ENCODE measurements at regions not wholly inside any gene's neighbourhood (a gene's known extent, or its start where the extent isn't known, plus 50 kb on each side); places are given as distances from the start of the nearest gene placed in this dataset.
"Not testable (repeated sequence)": the region's sequence is repeated elsewhere in the genome, so short reads cannot be mapped to it uniquely, and the experiment has no call there.

GRCh38 chr4:137901114-137901513 is 341.0 kb downstream of the SLC7A11 start:
- no peak overlapping the region for H3K4me3 ChIP-seq (replicated peaks; ENCODE audit: insufficient read depth, low read length)
- no peak overlapping the region for H3K27ac ChIP-seq (replicated peaks)
- no peak for DNase-seq (ENCODE audit: low read depth in 1 of 2, low spot score in 1 of 2)
- no peak for TF ChIP-seq POLR2AphosphoS5 (IDR thresholded peaks at IDR 0.05; ENCODE audit: low read depth)
- no peak for TF ChIP-seq GABPA (IDR thresholded peaks at IDR 0.05; ENCODE audit: low read depth)
- TF ChIP-seq CTCF (IDR thresholded peaks at IDR 0.05; ENCODE audit: insufficient read depth, low read length) = no peak
- no peak for TF ChIP-seq REST (IDR thresholded peaks at IDR 0.05; ENCODE audit: insufficient replicate concordance, low read depth)
- TF ChIP-seq SPI1 (IDR thresholded peaks at IDR 0.05; ENCODE audit: borderline replicate concordance, low read depth) = no peak
- H3K27me3 ChIP-seq (ENCODE audit: insufficient read depth, poor library complexity, severe bottlenecking) = no peaks in the 10 kb centered on the region

- no peak overlapping the region for H3K4me3 ChIP-seq (replicated peaks; ENCODE audit: insufficient read depth, low read length)
- no peak for DNase-seq (ENCODE audit: low read depth in 1 of 2, low spot score in 1 of 2)
- TF ChIP-seq POLR2AphosphoS5 (IDR thresholded peaks at IDR 0.05; ENCODE audit: low read depth) (no peak), REST (IDR thresholded peaks at IDR 0.05; ENCODE audit: insufficient replicate concordance, low read depth) (no peak), CTCF (IDR thresholded peaks at IDR 0.05; ENCODE audit: insufficient read depth, low read length) (no peak), GABPA (IDR thresholded peaks at IDR 0.05; ENCODE audit: low read depth) (no peak), SPI1 (IDR thresholded peaks at IDR 0.05; ENCODE audit: borderline replicate concordance, low read depth) (no peak)
- H3K27ac ChIP-seq (replicated peaks) = no peak overlapping the region
- H3K27me3 ChIP-seq (ENCODE audit: insufficient read depth, poor library complexity, severe bottlenecking) = no peaks in the 10 kb centered on the region
Observed at GRCh38 chr4:137896221-137896737, 345.9 kb downstream of the SLC7A11 start.

GRCh38 chr4:137895515-137895914 is 346.6 kb downstream of the SLC7A11 start:
- not testable (repeated sequence) for H3K27ac ChIP-seq (replicated peaks); H3K27me3 ChIP-seq (ENCODE audit: insufficient read depth, poor library complexity, severe bottlenecking); DNase-seq (ENCODE audit: low read depth in 1 of 2, low spot score in 1 of 2); H3K4me3 ChIP-seq (replicated peaks; ENCODE audit: insufficient read depth, low read length)

GRCh38 chr4:137892134-137892533 is 350.0 kb downstream of the SLC7A11 start:
- Histone ChIP-seq H3K27ac (replicated peaks) (no peak overlapping the region), H3K4me3 (replicated peaks; ENCODE audit: insufficient read depth, low read length) (no peak overlapping the region), H3K27me3 (ENCODE audit: insufficient read depth, poor library complexity, severe bottlenecking) (no peaks in the 10 kb centered on the region)
- TF ChIP-seq CTCF (IDR thresholded peaks at IDR 0.05; ENCODE audit: insufficient read depth, low read length) = no peak
- TF ChIP-seq SPI1 (IDR thresholded peaks at IDR 0.05; ENCODE audit: borderline replicate concordance, low read depth) = no peak
- no peak for TF ChIP-seq POLR2AphosphoS5 (IDR thresholded peaks at IDR 0.05; ENCODE audit: low read depth)
- TF ChIP-seq GABPA (IDR thresholded peaks at IDR 0.05; ENCODE audit: low read depth) = no peak
- TF ChIP-seq REST (IDR thresholded peaks at IDR 0.05; ENCODE audit: insufficient replicate concordance, low read depth) = no peak
- no peak for DNase-seq (ENCODE audit: low read depth in 1 of 2, low spot score in 1 of 2)
